ENCODE measurements at regions not wholly inside any gene's neighbourhood (a gene's known extent, or its start where the extent isn't known, plus 50 kb on each side); places are given as distances from the start of the nearest gene placed in this dataset.

DNA sequence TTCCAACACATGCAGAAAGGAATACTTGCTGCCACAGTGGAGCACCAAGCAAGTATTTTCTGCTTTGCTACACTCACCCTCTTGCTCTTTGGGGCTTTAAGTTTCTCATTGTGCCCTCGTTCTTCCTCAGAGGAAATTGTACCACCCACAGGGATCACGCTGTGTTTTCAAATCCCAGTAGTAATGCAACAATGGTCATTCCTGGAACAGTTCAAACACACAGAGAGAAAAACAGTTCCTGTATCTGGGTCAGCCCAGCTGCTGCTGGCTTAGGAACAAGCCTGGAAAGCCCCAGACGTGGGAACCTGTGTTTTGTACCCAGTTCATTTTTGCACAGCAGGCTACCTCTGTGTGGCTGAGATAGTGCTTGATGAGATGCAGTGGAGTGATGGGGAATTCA, 907.8 kb downstream of the STPG2 start:
- H3K9me3 ChIP-seq: no peaks in the 10 kb centered on the region
- no peak for DNase-seq
- no peaks in the 10 kb centered on the region for H3K4me1 ChIP-seq
- TF ChIP-seq, protein P1, sequence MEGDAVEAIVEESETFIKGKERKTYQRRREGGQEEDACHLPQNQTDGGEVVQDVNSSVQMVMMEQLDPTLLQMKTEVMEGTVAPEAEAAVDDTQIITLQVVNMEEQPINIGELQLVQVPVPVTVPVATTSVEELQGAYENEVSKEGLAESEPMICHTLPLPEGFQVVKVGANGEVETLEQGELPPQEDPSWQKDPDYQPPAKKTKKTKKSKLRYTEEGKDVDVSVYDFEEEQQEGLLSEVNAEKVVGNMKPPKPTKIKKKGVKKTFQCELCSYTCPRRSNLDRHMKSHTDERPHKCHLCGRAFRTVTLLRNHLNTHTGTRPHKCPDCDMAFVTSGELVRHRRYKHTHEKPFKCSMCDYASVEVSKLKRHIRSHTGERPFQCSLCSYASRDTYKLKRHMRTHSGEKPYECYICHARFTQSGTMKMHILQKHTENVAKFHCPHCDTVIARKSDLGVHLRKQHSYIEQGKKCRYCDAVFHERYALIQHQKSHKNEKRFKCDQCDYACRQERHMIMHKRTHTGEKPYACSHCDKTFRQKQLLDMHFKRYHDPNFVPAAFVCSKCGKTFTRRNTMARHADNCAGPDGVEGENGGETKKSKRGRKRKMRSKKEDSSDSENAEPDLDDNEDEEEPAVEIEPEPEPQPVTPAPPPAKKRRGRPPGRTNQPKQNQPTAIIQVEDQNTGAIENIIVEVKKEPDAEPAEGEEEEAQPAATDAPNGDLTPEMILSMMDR (IDR thresholded peaks at IDR 0.05): no peak
- no peak for TF ChIP-seq POLR2A (IDR thresholded peaks at IDR 0.05)
- no peaks in the 10 kb centered on the region for H3K27me3 ChIP-seq
- H3K36me3 ChIP-seq: no peaks in the 10 kb centered on the region
- H3K27ac ChIP-seq: no peak overlapping the region
- intact Hi-C loops (cut with DNase I; ENCODE audit: low total_unique reads): no loop called here
- H3K4me3 ChIP-seq: no peak overlapping the region

DNA sequence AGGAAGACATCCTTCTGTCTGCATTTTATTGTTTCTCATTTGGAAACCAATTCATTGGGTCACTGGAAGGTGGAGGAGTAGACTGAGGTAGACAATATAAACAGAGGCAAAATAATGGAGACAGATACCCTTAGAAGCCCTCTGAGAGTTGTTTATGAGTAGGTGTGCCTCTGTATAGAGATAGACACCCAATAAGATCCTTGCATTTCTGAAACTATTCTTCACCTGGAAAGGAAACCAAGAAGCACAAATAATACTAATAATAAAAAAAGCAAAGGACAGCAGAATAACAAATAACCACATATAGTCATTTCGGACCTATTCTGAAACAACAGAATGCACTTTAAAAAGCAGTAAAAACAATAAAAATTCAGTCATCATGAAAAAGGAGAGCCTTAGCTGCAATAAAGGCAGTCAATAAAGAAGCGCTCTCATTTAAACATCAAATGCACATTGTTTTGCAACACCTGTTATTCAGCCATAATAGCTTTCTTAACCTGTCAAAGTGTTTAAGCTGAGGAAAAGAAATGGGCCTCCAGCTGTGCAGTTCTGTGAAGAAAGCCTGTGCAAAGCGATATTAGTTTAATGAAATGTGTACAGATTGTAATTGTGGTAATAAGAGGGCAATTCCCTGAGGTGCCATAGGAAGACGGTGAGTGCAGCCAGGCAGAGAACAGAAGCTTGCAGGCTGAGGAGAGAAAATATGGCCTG, 904.2 kb downstream of the STPG2 start:
- intact Hi-C loops (cut with DNase I; ENCODE audit: low total_unique reads): no loop called here
- Histone ChIP-seq H3K9me3 (no peaks in the 10 kb centered on the region), H3K27me3 (no peaks in the 10 kb centered on the region), H3K4me3 (no peak overlapping the region), H3K27ac (no peak overlapping the region), H3K4me1 (no peaks in the 10 kb centered on the region), H3K36me3 (no peaks in the 10 kb centered on the region)
- no peak for DNase-seq
- TF ChIP-seq, protein P1 (IDR thresholded peaks at IDR 0.05): no peak
- no peak for TF ChIP-seq POLR2A (IDR thresholded peaks at IDR 0.05)

DNA sequence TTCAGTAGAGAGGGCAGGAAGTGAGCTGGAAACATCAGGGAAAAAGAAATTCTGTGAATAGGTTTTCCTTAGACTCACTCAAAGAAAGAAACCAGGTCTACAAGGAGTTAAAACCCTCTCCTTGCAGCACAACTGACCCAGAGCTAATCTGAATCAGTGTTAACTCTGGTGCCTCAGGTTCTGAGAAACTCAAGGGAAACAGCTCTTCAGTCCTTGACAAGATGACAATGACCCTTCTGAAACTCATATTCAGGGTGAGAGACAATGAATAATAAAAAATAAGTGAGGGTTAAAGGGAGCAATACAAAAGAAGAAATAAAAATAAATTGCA, 903.6 kb downstream of the STPG2 start:
- H3K36me3 ChIP-seq: no peaks in the 10 kb centered on the region
- no peaks in the 10 kb centered on the region for H3K4me1 ChIP-seq
- no peak overlapping the region for H3K27ac ChIP-seq
- H3K9me3 ChIP-seq: no peaks in the 10 kb centered on the region
- H3K4me3 ChIP-seq: no peak overlapping the region
- TF ChIP-seq POLR2A (IDR thresholded peaks at IDR 0.05): no peak
- TF ChIP-seq, protein P1 (IDR thresholded peaks at IDR 0.05): no peak
- DNase-seq: no peak
- intact Hi-C loops (cut with DNase I; ENCODE audit: low total_unique reads): no loop called here
- H3K27me3 ChIP-seq: no peaks in the 10 kb centered on the region

GRCh38 chr4:97252615-97253154, 890.6 kb downstream of the STPG2 start:
- DNase-seq: no peak
- intact Hi-C loops (cut with DNase I; ENCODE audit: low total_unique reads): no loop called here
- no peak overlapping the region for H3K4me3 ChIP-seq
- TF ChIP-seq, protein P1 (IDR thresholded peaks at IDR 0.05): no peak
- no peak for TF ChIP-seq POLR2A (IDR thresholded peaks at IDR 0.05)
- no peaks in the 10 kb centered on the region for H3K27me3 ChIP-seq
- H3K9me3 ChIP-seq: no peaks in the 10 kb centered on the region
- no peaks in the 10 kb centered on the region for H3K4me1 ChIP-seq
- no peaks in the 10 kb centered on the region for H3K36me3 ChIP-seq
- no peak overlapping the region for H3K27ac ChIP-seq

GRCh38 chr4:97262769-97263168, 880.5 kb downstream of the STPG2 start:
- no peaks in the 10 kb centered on the region for H3K36me3 ChIP-seq
- H3K27me3 ChIP-seq: no peaks in the 10 kb centered on the region
- H3K4me1 ChIP-seq: no peaks in the 10 kb centered on the region
- DNase-seq: no peak
- intact Hi-C loops (cut with DNase I; ENCODE audit: low total_unique reads): no loop called here
- no peaks in the 10 kb centered on the region for H3K9me3 ChIP-seq
- no peak overlapping the region for H3K4me3 ChIP-seq
- TF ChIP-seq, protein P1 (IDR thresholded peaks at IDR 0.05): no peak
- TF ChIP-seq POLR2A (IDR thresholded peaks at IDR 0.05): no peak
- H3K27ac ChIP-seq: no peak overlapping the region
